ENCODE measurements at regions not wholly inside any gene's neighbourhood (a gene's known extent, or its start where the extent isn't known, plus 50 kb on each side); places are given as distances from the start of the nearest gene placed in this dataset.

DNA sequence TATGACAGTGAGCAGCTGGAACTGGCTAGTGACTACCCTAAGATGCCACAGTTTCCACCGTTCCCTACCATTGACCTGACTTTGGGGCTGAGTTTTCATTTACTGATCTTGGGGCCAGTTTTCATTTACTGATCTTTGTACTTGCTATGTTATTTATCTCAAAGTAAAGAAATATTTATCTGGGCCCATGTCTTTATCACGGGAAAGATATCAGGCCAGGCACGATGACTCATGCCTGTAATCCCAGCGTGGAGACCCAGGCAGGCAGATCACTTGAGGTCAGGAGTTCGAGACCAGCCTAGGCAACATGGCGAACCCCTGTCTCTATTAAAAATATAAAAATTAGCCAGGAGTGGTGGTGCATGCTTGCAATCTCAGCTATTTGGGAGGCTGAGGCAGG, 83.5 kb downstream of the EOMES start:
- no peak for TF ChIP-seq EZH2phosphoT487 (IDR thresholded peaks at IDR 0.05; ENCODE audit: borderline replicate concordance, low read depth, low read length)
- TF ChIP-seq, protein P1, sequence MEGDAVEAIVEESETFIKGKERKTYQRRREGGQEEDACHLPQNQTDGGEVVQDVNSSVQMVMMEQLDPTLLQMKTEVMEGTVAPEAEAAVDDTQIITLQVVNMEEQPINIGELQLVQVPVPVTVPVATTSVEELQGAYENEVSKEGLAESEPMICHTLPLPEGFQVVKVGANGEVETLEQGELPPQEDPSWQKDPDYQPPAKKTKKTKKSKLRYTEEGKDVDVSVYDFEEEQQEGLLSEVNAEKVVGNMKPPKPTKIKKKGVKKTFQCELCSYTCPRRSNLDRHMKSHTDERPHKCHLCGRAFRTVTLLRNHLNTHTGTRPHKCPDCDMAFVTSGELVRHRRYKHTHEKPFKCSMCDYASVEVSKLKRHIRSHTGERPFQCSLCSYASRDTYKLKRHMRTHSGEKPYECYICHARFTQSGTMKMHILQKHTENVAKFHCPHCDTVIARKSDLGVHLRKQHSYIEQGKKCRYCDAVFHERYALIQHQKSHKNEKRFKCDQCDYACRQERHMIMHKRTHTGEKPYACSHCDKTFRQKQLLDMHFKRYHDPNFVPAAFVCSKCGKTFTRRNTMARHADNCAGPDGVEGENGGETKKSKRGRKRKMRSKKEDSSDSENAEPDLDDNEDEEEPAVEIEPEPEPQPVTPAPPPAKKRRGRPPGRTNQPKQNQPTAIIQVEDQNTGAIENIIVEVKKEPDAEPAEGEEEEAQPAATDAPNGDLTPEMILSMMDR (conservative IDR thresholded peaks at IDR 0.05; ENCODE audit: low read length): no peak
